ENCODE measurements at regions not wholly inside any gene's neighbourhood (a gene's known extent, or its start where the extent isn't known, plus 50 kb on each side); places are given as distances from the start of the nearest gene placed in this dataset.

- no peaks in the 10 kb centered on the region for H3K36me3 ChIP-seq (ENCODE audit: control insufficient read depth, insufficient read depth, low read length)
- H3K56ac ChIP-seq (ENCODE audit: extremely low read depth, insufficient read depth, low read length): no peak overlapping the region
- intact Hi-C loops (cut with micrococcal nuclease): no loop called here
- in situ Hi-C loops (cut with MboI; ENCODE audit: low sequenced_read_pairs): no loop called here
- no peak overlapping the region for H2AFZ ChIP-seq (replicated peaks; ENCODE audit: low read length, poor library complexity)
- no peak overlapping the region for H4K8ac ChIP-seq (ENCODE audit: low read depth in 2 of 2, low read length in 2 of 2)
- ChIA-PET POLR2A (ENCODE audit: unreplicated experiment) (no interaction called here), CTCF (no interaction called here)
- H4K91ac ChIP-seq (ENCODE audit: insufficient read depth, low read depth, low read length): no peak overlapping the region
- TF ChIP-seq MAFK (IDR thresholded peaks at IDR 0.05; ENCODE audit: low read depth, low read length): no peak
- TF ChIP-seq RFX5 (IDR thresholded peaks at IDR 0.05; ENCODE audit: low read depth, low read length): no peak
- TF ChIP-seq MAZ (IDR thresholded peaks at IDR 0.05; ENCODE audit: borderline replicate concordance, low read depth, low read length): no peak
- no peak for TF ChIP-seq CTCF (conservative IDR thresholded peaks at IDR 0.05; ENCODE audit: low read depth, low read length)
- TF ChIP-seq SMC3 (IDR thresholded peaks at IDR 0.05; ENCODE audit: low read depth, low read length): no peak
- TF ChIP-seq RAD21 (IDR thresholded peaks at IDR 0.05; ENCODE audit: low read length): no peak
- TF ChIP-seq USF2 (IDR thresholded peaks at IDR 0.05; ENCODE audit: low read depth, low read length): no peak
- no peak for TF ChIP-seq POLR2A (IDR thresholded peaks at IDR 0.05; ENCODE audit: low read depth, low read length)
- no peak for TF ChIP-seq NFE2L2 (IDR thresholded peaks at IDR 0.05; ENCODE audit: low read depth, low read length)
- no peak for TF ChIP-seq MXI1 (IDR thresholded peaks at IDR 0.05; ENCODE audit: borderline replicate concordance, low read depth, low read length)
- no peak for TF ChIP-seq BHLHE40 (IDR thresholded peaks at IDR 0.05; ENCODE audit: low read depth, low read length)
- no peak for TF ChIP-seq CEBPB (IDR thresholded peaks at IDR 0.05; ENCODE audit: low read depth, low read length)
- TF ChIP-seq RCOR1 (IDR thresholded peaks at IDR 0.05; ENCODE audit: insufficient replicate concordance, low read length): no peak
- no peak for TF ChIP-seq CHD1 (IDR thresholded peaks at IDR 0.05; ENCODE audit: low read depth, low read length)
- no peak for TF ChIP-seq FOS (IDR thresholded peaks at IDR 0.05; ENCODE audit: low read depth, low read length)
- TF ChIP-seq ELK1 (IDR thresholded peaks at IDR 0.05; ENCODE audit: borderline replicate concordance, low read depth, low read length): no peak
- H3K27ac ChIP-seq (ENCODE audit: insufficient read depth, low read length): no peak overlapping the region
- H3K18ac ChIP-seq (ENCODE audit: low read depth, low read length): no peak overlapping the region
- H2AK9ac ChIP-seq (replicated peaks; ENCODE audit: low read depth, low read length, poor library complexity): no peak overlapping the region
- no peaks in the 10 kb centered on the region for H3K27me3 ChIP-seq (ENCODE audit: control insufficient read depth, insufficient read depth, low read length)
- no peak for ATAC-seq (ENCODE audit: low read depth)
- H2BK20ac ChIP-seq (ENCODE audit: low read depth, low read length): no peak overlapping the region
- no CpG with 5 or more reads among the region's 1 CpG for WGBS, 2 experiments (ENCODE audit: extremely low coverage in 2 of 2, insufficient read length in 1 of 2)
- no TSS peak for BruUV-seq (replicated peaks)
- H3K9ac ChIP-seq (ENCODE audit: low read depth, low read length): no peak overlapping the region
- DNase-seq: no peak
- no peaks in the 10 kb centered on the region for H4K20me1 ChIP-seq (ENCODE audit: insufficient read depth, low read length)
- H2AK5ac ChIP-seq (ENCODE audit: low read depth, low read length): no peak overlapping the region
- dilution Hi-C loops (cut with HindIII; ENCODE audit: low sequenced_read_pairs, unreplicated experiment): no loop called here
- H3K9me3 ChIP-seq (ENCODE audit: control insufficient read depth, insufficient read depth, low read length): no peaks in the 10 kb centered on the region
- no peaks in the 10 kb centered on the region for H3K9me1 ChIP-seq (ENCODE audit: insufficient read depth, low read length)
- no peak overlapping the region for H2BK15ac ChIP-seq (ENCODE audit: low read depth, low read length)
- no peak overlapping the region for H2BK5ac ChIP-seq (ENCODE audit: low read depth, low read length, poor library complexity, severe bottlenecking)
- no peak overlapping the region for H3K23ac ChIP-seq (ENCODE audit: low read depth, low read length)
- H3K4ac ChIP-seq (ENCODE audit: low read depth, low read length): no peak overlapping the region
- no peak overlapping the region for H2BK120ac ChIP-seq (ENCODE audit: low read depth, low read length)
- no peak overlapping the region for H4K5ac ChIP-seq (ENCODE audit: low read depth, low read length)
- no peak overlapping the region for H3K4me3 ChIP-seq (ENCODE audit: insufficient read depth, low read depth, low read length)
- H3K4me2 ChIP-seq (ENCODE audit: low read depth, low read length): no peak overlapping the region
- H3K4me1 ChIP-seq (ENCODE audit: control insufficient read depth, insufficient read depth, low read length): no peaks in the 10 kb centered on the region
- no peak overlapping the region for H3K14ac ChIP-seq (replicated peaks; ENCODE audit: low read depth, low read length)
- H3K79me1 ChIP-seq (ENCODE audit: low read depth in 1 of 2, low read length in 2 of 2): no peaks in the 10 kb centered on the region
Observed at GRCh38 chrX:141396536-141396935, 154.2 kb upstream of the SPANXC start.
